ENCODE measurements at regions not wholly inside any gene's neighbourhood (a gene's known extent, or its start where the extent isn't known, plus 50 kb on each side); places are given as distances from the start of the nearest gene placed in this dataset.

- DNase-seq = no peak
Observed at GRCh38 chr5:61850696-61851095, 455.3 kb upstream of the KIF2A start.

- no peak for DNase-seq
Observed at GRCh38 chr5:61854531-61854930, 451.5 kb upstream of the KIF2A start.

GRCh38 chr5:61860978-61861377 is 445.0 kb upstream of the KIF2A start:
- DNase-seq = no peak

GRCh38 chr5:61866930-61867329 is 439.1 kb upstream of the KIF2A start:
- no peak for DNase-seq

GRCh38 chr5:61869333-61869732 is 436.7 kb upstream of the KIF2A start:
- DNase-seq = no peak

GRCh38 chr5:61878471-61878870 is 427.5 kb upstream of the KIF2A start:
- no peak for DNase-seq

- no peak for DNase-seq
Observed at GRCh38 chr5:61881821-61882487, 424.1 kb upstream of the KIF2A start.

GRCh38 chr5:61882901-61883500 is 423.0 kb upstream of the KIF2A start:
- no peak for DNase-seq

- DNase-seq = no peak
Observed at GRCh38 chr5:61884252-61884855, 421.7 kb upstream of the KIF2A start.

- DNase-seq = no peak
Observed at GRCh38 chr5:61886214-61886613, 419.8 kb upstream of the KIF2A start.

GRCh38 chr5:61887271-61887670 is 418.7 kb upstream of the KIF2A start:
- DNase-seq = no peak

GRCh38 chr5:61894046-61894445 is 412.0 kb upstream of the KIF2A start:
- no peak for DNase-seq

- DNase-seq = no peak
Observed at GRCh38 chr5:61896811-61897210, 409.2 kb upstream of the KIF2A start.

- DNase-seq = no peak
Observed at GRCh38 chr5:61897251-61897650, 408.8 kb upstream of the KIF2A start.

- no peak for DNase-seq
Observed at GRCh38 chr5:61901997-61902396, 404.0 kb upstream of the KIF2A start.

GRCh38 chr5:61904730-61905129 is 401.3 kb upstream of the KIF2A start:
- no peak for DNase-seq

- no peak for DNase-seq
Observed at GRCh38 chr5:61905613-61906012, 400.4 kb upstream of the KIF2A start.

- DNase-seq = no peak
Observed at GRCh38 chr5:61906820-61907219, 399.2 kb upstream of the KIF2A start.

- no peak for DNase-seq
Observed at GRCh38 chr5:61907995-61908394, 398.0 kb upstream of the KIF2A start.

- DNase-seq = no peak
Observed at GRCh38 chr5:61910771-61911170, 395.2 kb upstream of the KIF2A start.

- no peak for DNase-seq
Observed at GRCh38 chr5:61912559-61912958, 393.4 kb upstream of the KIF2A start.

- DNase-seq = no peak
Observed at GRCh38 chr5:61915646-61916045, 390.4 kb upstream of the KIF2A start.

- DNase-seq = no peak
Observed at GRCh38 chr5:61916621-61917620, 389.1 kb upstream of the KIF2A start.

Measured in stimulated activated CD4-positive, alpha-beta T cell treated with anti-CD3 and anti-CD28 coated beads, Interleukin-4, amount 100 ng/mL, for 24 hours (primary cell).